H9 (cell line): ENCODE measurements at regions not wholly inside any gene's neighbourhood (a gene's known extent, or its start where the extent isn't known, plus 50 kb on each side); places are given as distances from the start of the nearest gene placed in this dataset.

Source experiments
- DNase-seq: peaks from one replicate; pipeline ENCODE4 v3.0.0-alpha.2; 2017
- H2AFZ ChIP-seq: one replicate; pipeline ENCODE4 v1.6.1; 2013; ENCODE audit warnings: mild to moderate bottlenecking, low read length, control low read depth, moderate library complexity
- H2AK5ac ChIP-seq: 2 replicates; pipeline ENCODE4 v1.6.1; 2013; ENCODE audit warnings: low read length, control low read depth, mixed read lengths; ENCODE audit not compliant: insufficient read length
- H2BK120ac ChIP-seq: one replicate; pipeline ENCODE4 v1.6.1; 2013; ENCODE audit warnings: low read depth, mild to moderate bottlenecking, low read length, control low read depth, inconsistent platforms; ENCODE audit not compliant: poor library complexity, severe bottlenecking
- H2BK12ac ChIP-seq: 2 replicates; pipeline ENCODE4 v1.6.1; 2013; ENCODE audit warnings: low read length, control low read depth, mixed read lengths, low read depth; ENCODE audit not compliant: insufficient read length
- H2BK15ac ChIP-seq: 2 replicates; pipeline ENCODE4 v1.6.1; 2013; ENCODE audit warnings: low read depth, low read length, control low read depth
- H2BK20ac ChIP-seq: one replicate; pipeline ENCODE4 v1.6.1; 2013; ENCODE audit warnings: low read depth, mild to moderate bottlenecking, low read length, control low read depth, inconsistent platforms; ENCODE audit not compliant: poor library complexity, severe bottlenecking
- H2BK5ac ChIP-seq: 2 replicates; pipeline ENCODE4 v1.6.1; 2013; ENCODE audit warnings: low read length, control low read depth, mixed read lengths; ENCODE audit not compliant: insufficient read length
- H3K14ac ChIP-seq: 2 replicates; pipeline ENCODE4 v1.6.1; 2013; ENCODE audit warnings: low read length, control low read depth; ENCODE audit not compliant: insufficient read depth
- H3K18ac ChIP-seq: 2 replicates; pipeline ENCODE4 v1.6.1; 2013; ENCODE audit warnings: low read depth, mild to moderate bottlenecking, mixed read lengths, low read length, control low read depth; ENCODE audit not compliant: insufficient read length
- H3K23ac ChIP-seq: 2 replicates; pipeline ENCODE4 v1.6.1; 2013; ENCODE audit warnings: low read length, control low read depth, mixed read lengths, low read depth; ENCODE audit not compliant: insufficient read length
- H3K23me2 ChIP-seq: 2 replicates; pipeline ENCODE4 v1.6.1; 2013; ENCODE audit warnings: low read depth, mild to moderate bottlenecking, mixed read lengths, low read length, control low read depth; ENCODE audit not compliant: insufficient read length, poor library complexity, severe bottlenecking
- H3K27ac ChIP-seq: 2 replicates; pipeline ENCODE4 v1.5.1; 2013; ENCODE audit warnings: low read length, control low read depth, mixed read lengths, low read depth; ENCODE audit not compliant: insufficient read length
- H3K27me3 ChIP-seq: 2 replicates; pipeline ENCODE4 v1.6.1; 2013; ENCODE audit warnings: low read length, control low read depth, inconsistent platforms; ENCODE audit not compliant: insufficient read depth
- H3K4ac ChIP-seq: 2 replicates; pipeline ENCODE4 v1.6.1; 2013; ENCODE audit warnings: low read depth, mild to moderate bottlenecking, control low read depth, inconsistent platforms, low read length, moderate library complexity
- H3K4me1 ChIP-seq: 2 replicates; pipeline ENCODE4 v1.6.1; 2013; ENCODE audit warnings: low read length, control low read depth, inconsistent platforms; ENCODE audit not compliant: insufficient read depth
- H3K4me2 ChIP-seq: 2 replicates; pipeline ENCODE4 v1.6.1; 2013; ENCODE audit warnings: low read length, control low read depth, mixed read lengths; ENCODE audit not compliant: insufficient read length, insufficient read depth
- H3K56ac ChIP-seq: 2 replicates; pipeline ENCODE4 v1.6.1; 2013; ENCODE audit warnings: low read depth, mild to moderate bottlenecking, mixed read lengths, low read length, control low read depth; ENCODE audit not compliant: insufficient read length
- H3K79me1 ChIP-seq: 2 replicates; pipeline ENCODE4 v1.6.1; 2013; ENCODE audit warnings: low read depth, mild to moderate bottlenecking, moderate library complexity, low read length, control low read depth, inconsistent platforms; ENCODE audit not compliant: insufficient read depth, poor library complexity, severe bottlenecking
- H3K79me2 ChIP-seq: 2 replicates; pipeline ENCODE4 v1.6.1; 2013; ENCODE audit warnings: low read length, control low read depth, inconsistent platforms; ENCODE audit not compliant: insufficient read depth
- H3K9ac ChIP-seq: 2 replicates; pipeline ENCODE4 v1.6.1; 2013; ENCODE audit warnings: low read length, control low read depth, mixed read lengths; ENCODE audit not compliant: insufficient read length; ENCODE audit errors: extremely low read depth
- H3K9me3 ChIP-seq: one replicate; pipeline ENCODE4 v1.6.1; 2013; ENCODE audit warnings: low read depth, low read length, inconsistent platforms; ENCODE audit not compliant: control insufficient read depth
- H3T11ph ChIP-seq: one replicate; pipeline ENCODE4 v1.6.1; 2013; ENCODE audit warnings: mild to moderate bottlenecking, low read length, control low read depth, inconsistent platforms
- H4K20me1 ChIP-seq: one replicate; pipeline ENCODE4 v1.6.1; 2013; ENCODE audit not compliant: control insufficient read depth, insufficient read length, insufficient read depth
- H4K5ac ChIP-seq: 2 replicates; pipeline ENCODE4 v1.6.1; 2013; ENCODE audit warnings: low read depth, mild to moderate bottlenecking, mixed read lengths, low read length, control low read depth; ENCODE audit not compliant: insufficient read length
- H4K8ac ChIP-seq: replicated peaks from 2 replicates; pipeline ENCODE4 v1.6.1; 2013; ENCODE audit warnings: low read length, control low read depth, mixed read lengths, low read depth; ENCODE audit not compliant: insufficient read length
- H4K91ac ChIP-seq: 2 replicates; pipeline ENCODE4 v1.6.1; 2013; ENCODE audit warnings: low read depth, mild to moderate bottlenecking, moderate library complexity, mixed read lengths, low read length, control low read depth; ENCODE audit not compliant: insufficient read length
- H3K27ac Mint-ChIP-seq, 3 experiments: 2 replicates in 2 of 3; 3 replicates in 1 of 3; pipeline ENCODE4 v1.8.0; 2020 to 2021; ENCODE audit warnings: mixed read lengths in 3 of 3, mild to moderate bottlenecking in 1 of 3, moderate library complexity in 1 of 3
- H3K27me3 Mint-ChIP-seq: 2 replicates; pipeline ENCODE4 v1.8.0; 2021; ENCODE audit warnings: low read depth, mild to moderate bottlenecking, moderate library complexity, mixed read lengths
- H3K36me3 Mint-ChIP-seq, 3 experiments: 2 replicates in 2 of 3; 3 replicates in 1 of 3; pipeline ENCODE4 v1.8.0; 2020 to 2021; ENCODE audit warnings: low read depth in 3 of 3, mixed read lengths in 3 of 3; ENCODE audit not compliant: insufficient read depth in 1 of 3
- H3K4me1 Mint-ChIP-seq, 2 experiments: 2 replicates each; pipeline ENCODE4 v1.8.0; 2020; ENCODE audit warnings: mixed read lengths in 2 of 2
- H3K4me3 Mint-ChIP-seq, 2 experiments: 2 replicates in 1 of 2; 3 replicates in 1 of 2; pipeline ENCODE4 v1.8.0; 2020 to 2021; ENCODE audit warnings: mild to moderate bottlenecking in 2 of 2, mixed read lengths in 2 of 2, moderate library complexity in 1 of 2
- H3K9me3 Mint-ChIP-seq, 2 experiments: 2 replicates in 1 of 2; 3 replicates in 1 of 2; pipeline ENCODE4 v1.8.0; 2020; ENCODE audit warnings: mild to moderate bottlenecking in 2 of 2, mixed read lengths in 2 of 2, moderate library complexity in 1 of 2
- CTCF ChIP-seq: fragments of 200-600 bp; sonication (generic); conservative IDR thresholded peaks from 3 replicates; pipeline ENCODE4 v1.8.0; 2021; ENCODE audit warnings: antibody characterized with exemption, mild to moderate bottlenecking

DNA sequence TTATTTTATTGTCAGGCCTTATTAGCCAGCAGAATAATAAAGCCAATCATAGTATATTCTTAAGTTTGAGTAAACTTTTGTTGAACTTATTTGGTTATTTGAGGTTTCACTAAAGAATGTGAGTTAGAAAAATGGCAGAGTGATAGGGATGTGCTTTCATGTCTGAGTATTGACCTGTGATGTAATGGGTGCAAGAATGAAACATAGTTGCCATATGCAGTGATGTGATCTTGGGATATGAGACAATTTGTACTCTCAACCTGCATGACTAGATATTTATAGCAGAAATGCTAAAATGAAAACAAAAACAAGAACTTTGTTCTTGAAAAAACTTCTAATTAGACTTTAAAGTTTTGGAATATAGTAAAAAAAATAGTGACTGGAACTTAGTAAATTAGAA lies 97.9 kb downstream of the DISP1 start:
- Histone ChIP-seq H3K9ac (no peak overlapping the region), H3K79me1 (no peaks in the 10 kb centered on the region), H2AK5ac (no peak overlapping the region), H3K23ac (no peak overlapping the region), H3K23me2 (no peaks in the 10 kb centered on the region), H3K14ac (no peak overlapping the region), H2BK120ac (no peak overlapping the region), H3K9me3 (no peaks in the 10 kb centered on the region), H3K27me3 (no peaks in the 10 kb centered on the region), H3K4me1 (no peaks in the 10 kb centered on the region; the same call in 1 of the 2 replicates), H3K4me2 (no peak overlapping the region), H3K79me2 (no peaks in the 10 kb centered on the region), H4K8ac (no peak overlapping the region), H2BK20ac (no peak overlapping the region), H4K91ac (no peak overlapping the region), H4K5ac (no peak overlapping the region), H2AFZ (no peak overlapping the region), H3K27ac (no peak overlapping the region), H2BK15ac (no peak overlapping the region), H3K4ac (no peak overlapping the region), H3K56ac (no peak overlapping the region), H2BK12ac (no peak overlapping the region), H2BK5ac (no peak overlapping the region), H3T11ph (no peak overlapping the region), H4K20me1 (no peaks in the 10 kb centered on the region), H3K18ac (no peak overlapping the region)
- DNase-seq = no peak
- Mint-ChIP-seq H3K27ac (no peak overlapping the region), H3K4me3 (no peak overlapping the region), H3K9me3 (peaks cover 8% of the 10 kb centered on the region in 2 experiments; a peak in 3 of 5 replicates), H3K27me3 (no peaks in the 10 kb centered on the region), H3K4me1 (0 out of 4 replicates have a peak, but pooled peaks cover 0 to 2% of the 10 kb centered on the region in 2 experiments), H3K36me3 (peaks cover 5 to 13% (median 10%) of the 10 kb centered on the region in 3 experiments; a peak in 5 of 7 replicates)
- no peak for TF ChIP-seq CTCF
